ENCODE measurements at regions not wholly inside any gene's neighbourhood (a gene's known extent, or its start where the extent isn't known, plus 50 kb on each side); places are given as distances from the start of the nearest gene placed in this dataset.
"Not testable (repeated sequence)": the region's sequence is repeated elsewhere in the genome, so short reads cannot be mapped to it uniquely, and the experiment has no call there.

DNA sequence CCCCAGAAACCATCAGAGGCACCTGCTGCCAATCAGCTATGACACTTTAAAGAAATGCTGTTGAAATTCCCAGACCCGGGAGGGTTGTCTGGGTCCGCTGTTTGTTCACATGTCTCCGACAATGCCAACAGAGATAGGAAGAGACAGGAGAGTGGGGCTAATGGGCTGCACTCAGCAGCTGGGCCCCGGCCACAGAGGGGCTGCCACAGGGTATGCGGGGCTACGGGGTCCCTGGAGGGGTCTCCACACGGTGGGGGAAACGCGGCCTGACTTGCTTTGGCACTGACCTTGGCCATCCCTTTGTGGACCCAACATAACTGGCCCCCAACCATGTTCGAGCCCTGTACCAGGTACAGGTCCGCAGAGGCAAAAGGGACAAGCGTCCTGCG is 121.0 kb upstream of the PPP1R26 start:
- H3K27me3 ChIP-seq, result peaks cover 0 to 53% (median 0%) of the 10 kb centered on the region in 4 donors
- no peak overlapping the region for H3K4me3 ChIP-seq
- no peak overlapping the region for H3K27ac ChIP-seq (replicated peaks in 1 of 4)
- intact Hi-C loops (cut with DNase I), result no loop called here
- no peak for DNase-seq (ENCODE audit: extremely low spot score)
- TF ChIP-seq POLR2AphosphoS5 (IDR thresholded peaks at IDR 0.05) (no peak), EP300 (IDR thresholded peaks at IDR 0.05) (no peak), POLR2A (IDR thresholded peaks at IDR 0.05; ENCODE audit: low read depth) (no peak)
- TF ChIP-seq, protein P1, sequence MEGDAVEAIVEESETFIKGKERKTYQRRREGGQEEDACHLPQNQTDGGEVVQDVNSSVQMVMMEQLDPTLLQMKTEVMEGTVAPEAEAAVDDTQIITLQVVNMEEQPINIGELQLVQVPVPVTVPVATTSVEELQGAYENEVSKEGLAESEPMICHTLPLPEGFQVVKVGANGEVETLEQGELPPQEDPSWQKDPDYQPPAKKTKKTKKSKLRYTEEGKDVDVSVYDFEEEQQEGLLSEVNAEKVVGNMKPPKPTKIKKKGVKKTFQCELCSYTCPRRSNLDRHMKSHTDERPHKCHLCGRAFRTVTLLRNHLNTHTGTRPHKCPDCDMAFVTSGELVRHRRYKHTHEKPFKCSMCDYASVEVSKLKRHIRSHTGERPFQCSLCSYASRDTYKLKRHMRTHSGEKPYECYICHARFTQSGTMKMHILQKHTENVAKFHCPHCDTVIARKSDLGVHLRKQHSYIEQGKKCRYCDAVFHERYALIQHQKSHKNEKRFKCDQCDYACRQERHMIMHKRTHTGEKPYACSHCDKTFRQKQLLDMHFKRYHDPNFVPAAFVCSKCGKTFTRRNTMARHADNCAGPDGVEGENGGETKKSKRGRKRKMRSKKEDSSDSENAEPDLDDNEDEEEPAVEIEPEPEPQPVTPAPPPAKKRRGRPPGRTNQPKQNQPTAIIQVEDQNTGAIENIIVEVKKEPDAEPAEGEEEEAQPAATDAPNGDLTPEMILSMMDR (IDR thresholded peaks at IDR 0.05), result no peak
- no peaks in the 10 kb centered on the region for H3K9me3 ChIP-seq
- 82% methylated on average over 6 of the region's 13 CpGs for WGBS
- H3K4me1 ChIP-seq, result no peaks in the 10 kb centered on the region
- no peaks in the 10 kb centered on the region for H3K36me3 ChIP-seq

DNA sequence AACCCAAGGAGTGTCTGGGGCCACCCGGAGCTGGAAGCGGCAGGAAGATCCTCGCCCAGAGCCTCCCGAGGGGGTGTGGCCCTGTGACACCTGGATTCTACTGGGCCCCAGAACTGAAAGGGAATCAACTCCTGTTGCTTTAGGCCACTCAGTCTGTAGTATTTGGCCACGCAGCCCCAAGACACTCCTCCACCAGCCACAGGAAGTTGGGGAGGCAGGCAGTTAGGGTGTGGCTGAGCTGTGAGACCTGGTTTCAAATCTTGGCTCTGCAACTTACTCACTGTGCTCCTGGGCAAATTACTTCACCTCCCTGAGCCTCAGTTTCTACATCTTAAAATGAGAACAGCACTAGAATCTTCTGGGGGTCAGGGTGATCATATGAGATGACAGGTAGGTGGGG is 119.8 kb upstream of the PPP1R26 start:
- Histone ChIP-seq H3K27ac (replicated peaks in 1 of 4) (no peak overlapping the region), H3K36me3 (no peaks in the 10 kb centered on the region), H3K9me3 (no peaks in the 10 kb centered on the region), H3K4me3 (no peak overlapping the region), H3K4me1 (no peaks in the 10 kb centered on the region), H3K27me3 (peaks cover 0 to 52% (median 0%) of the 10 kb centered on the region in 4 donors)
- no peak for DNase-seq (ENCODE audit: extremely low spot score)
- intact Hi-C loops (cut with DNase I), result no loop called here
- TF ChIP-seq, protein P1 (IDR thresholded peaks at IDR 0.05), result no peak
- TF ChIP-seq POLR2A (IDR thresholded peaks at IDR 0.05; ENCODE audit: low read depth) (no peak), EP300 (IDR thresholded peaks at IDR 0.05) (no peak), POLR2AphosphoS5 (IDR thresholded peaks at IDR 0.05) (no peak)
- WGBS, result 88% methylated on average over 4 of the region's 5 CpGs

DNA sequence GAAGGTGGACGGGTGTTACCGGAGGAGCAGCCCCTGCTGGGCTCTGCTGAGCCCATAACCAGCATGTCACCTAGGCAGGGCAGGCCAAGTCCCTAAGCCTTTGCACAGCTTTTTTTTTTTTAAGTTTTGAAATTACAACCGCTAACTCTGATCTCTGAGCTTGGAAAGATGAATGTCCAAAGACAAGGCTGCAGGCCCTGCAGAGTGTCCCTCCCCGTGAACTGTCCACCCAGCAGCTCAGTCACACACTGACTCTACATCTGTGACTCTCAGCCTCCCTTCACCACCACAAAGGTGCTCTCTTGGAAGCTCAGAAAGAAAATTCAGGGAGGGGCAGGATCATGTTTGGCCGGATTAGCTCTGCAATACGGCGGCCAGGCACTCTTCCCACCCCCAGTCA is 119.0 kb upstream of the PPP1R26 start:
- Histone ChIP-seq H3K27ac (replicated peaks in 1 of 4) (no peak overlapping the region), H3K36me3 (no peaks in the 10 kb centered on the region), H3K9me3 (no peaks in the 10 kb centered on the region), H3K4me1 (no peaks in the 10 kb centered on the region), H3K4me3 (no peak overlapping the region), H3K27me3 (peaks cover 0 to 47% (median 0%) of the 10 kb centered on the region in 4 donors)
- intact Hi-C loops (cut with DNase I), result no loop called here
- no peak for DNase-seq (ENCODE audit: extremely low spot score)
- WGBS, result 86% methylated on average over 5 of the region's 7 CpGs
- TF ChIP-seq, protein P1 (IDR thresholded peaks at IDR 0.05), result no peak
- TF ChIP-seq POLR2A (IDR thresholded peaks at IDR 0.05; ENCODE audit: low read depth) (no peak), POLR2AphosphoS5 (IDR thresholded peaks at IDR 0.05) (no peak), EP300 (IDR thresholded peaks at IDR 0.05) (no peak)

DNA sequence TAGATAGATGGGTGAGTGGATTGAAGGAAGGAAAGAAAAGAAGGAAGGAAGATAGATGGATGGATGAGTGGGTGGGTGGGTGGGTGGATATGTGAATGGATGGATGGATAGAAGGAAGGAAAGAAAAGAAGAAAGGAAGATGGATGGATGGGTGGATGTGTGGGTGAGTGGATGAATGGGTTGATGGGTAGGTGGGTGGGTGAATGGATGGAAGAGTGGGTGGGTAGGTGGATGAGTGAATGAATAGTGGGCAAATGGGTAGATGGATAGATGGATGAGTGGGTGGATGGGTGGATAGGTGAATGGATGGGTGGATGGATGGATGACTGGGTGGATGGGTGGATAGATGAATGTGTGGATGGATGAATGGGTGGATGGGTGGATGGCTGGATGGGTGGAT is 117.9 kb upstream of the PPP1R26 start:
- H3K4me3 ChIP-seq; H3K9me3 ChIP-seq; H3K36me3 ChIP-seq; H3K4me1 ChIP-seq; H3K27ac ChIP-seq (replicated peaks in 1 of 4); DNase-seq (ENCODE audit: extremely low spot score); intact Hi-C loops (cut with DNase I): not testable (repeated sequence)
- peaks cover 0 to 41% (median 0%) of the 10 kb centered on the region in 4 donors for H3K27me3 ChIP-seq

DNA sequence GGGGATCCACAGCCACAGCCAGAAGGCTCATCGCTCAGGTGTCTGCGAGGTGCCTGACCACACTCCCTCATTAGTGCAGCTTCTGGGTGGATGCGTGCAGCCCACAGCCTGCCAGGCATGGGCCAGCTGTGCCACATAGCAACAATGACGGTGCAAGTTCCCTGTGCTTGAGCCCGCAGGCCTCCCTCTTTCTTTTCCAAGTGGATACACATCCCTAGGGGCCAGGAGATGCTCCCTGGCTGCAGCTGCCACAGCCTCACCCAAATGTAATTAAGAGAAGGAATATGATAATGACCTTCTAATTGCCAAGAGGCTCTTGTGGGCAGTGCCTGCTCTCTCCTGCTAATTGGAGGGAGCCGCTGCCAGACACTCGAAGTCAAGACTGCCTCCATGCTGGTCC is 116.0 kb upstream of the PPP1R26 start:
- no peak for TF ChIP-seq POLR2A (IDR thresholded peaks at IDR 0.05; ENCODE audit: low read depth)
- TF ChIP-seq, protein P1 (IDR thresholded peaks at IDR 0.05), result no peak
- no peak for TF ChIP-seq EP300 (IDR thresholded peaks at IDR 0.05)
- no peak for TF ChIP-seq POLR2AphosphoS5 (IDR thresholded peaks at IDR 0.05)
- no peak overlapping the region for H3K27ac ChIP-seq (replicated peaks in 1 of 4)
- peaks cover 0 to 40% (median 0%) of the 10 kb centered on the region in 4 donors for H3K27me3 ChIP-seq
- no peaks in the 10 kb centered on the region for H3K36me3 ChIP-seq
- H3K4me3 ChIP-seq, result no peak overlapping the region
- intact Hi-C loops (cut with DNase I), result no loop called here
- WGBS, result 75% methylated on average over 4 of the region's 7 CpGs
- no peaks in the 10 kb centered on the region for H3K4me1 ChIP-seq
- H3K9me3 ChIP-seq, result no peaks in the 10 kb centered on the region
- DNase-seq (ENCODE audit: extremely low spot score), result no peak
